Effector memory CD4-positive, alpha-beta T cell (primary cell): ENCODE measurements at regions not wholly inside any gene's neighbourhood (a gene's known extent, or its start where the extent isn't known, plus 50 kb on each side); places are given as distances from the start of the nearest gene placed in this dataset.

ENCODE experiments used
- DNase-seq, 3 donors: peaks; one replicate each; pipeline ENCODE4 v3.0.0-alpha.2; 2020
- H3K27ac ChIP-seq: 2 replicates; pipeline ENCODE4 v1.7.0; 2013; ENCODE audit warnings: mild to moderate bottlenecking, low read length, moderate library complexity; ENCODE audit not compliant: insufficient read depth, poor library complexity, severe bottlenecking
- H3K27me3 ChIP-seq: replicated peaks from 2 replicates; pipeline ENCODE4 v1.7.0; 2013; ENCODE audit warnings: mild to moderate bottlenecking, low read length; ENCODE audit not compliant: insufficient read depth, control insufficient read depth, poor library complexity, severe bottlenecking
- H3K36me3 ChIP-seq: 2 replicates; pipeline ENCODE4 v1.7.0; 2013; ENCODE audit warnings: mild to moderate bottlenecking, low read length, moderate library complexity; ENCODE audit not compliant: control insufficient read depth, insufficient read depth
- H3K4me1 ChIP-seq: 2 replicates; pipeline ENCODE4 v1.7.0; 2013; ENCODE audit warnings: low read length, mild to moderate bottlenecking; ENCODE audit not compliant: control insufficient read depth, insufficient read depth, poor library complexity, severe bottlenecking
- H3K4me3 ChIP-seq: 2 replicates; pipeline ENCODE4 v1.7.0; 2013; ENCODE audit warnings: low read length, low read depth, mild to moderate bottlenecking; ENCODE audit not compliant: insufficient read depth, poor library complexity, severe bottlenecking
- H3K9me3 ChIP-seq: 2 replicates; pipeline ENCODE4 v1.7.0; 2013; ENCODE audit warnings: mild to moderate bottlenecking, low read length, moderate library complexity; ENCODE audit not compliant: control insufficient read depth

DNA sequence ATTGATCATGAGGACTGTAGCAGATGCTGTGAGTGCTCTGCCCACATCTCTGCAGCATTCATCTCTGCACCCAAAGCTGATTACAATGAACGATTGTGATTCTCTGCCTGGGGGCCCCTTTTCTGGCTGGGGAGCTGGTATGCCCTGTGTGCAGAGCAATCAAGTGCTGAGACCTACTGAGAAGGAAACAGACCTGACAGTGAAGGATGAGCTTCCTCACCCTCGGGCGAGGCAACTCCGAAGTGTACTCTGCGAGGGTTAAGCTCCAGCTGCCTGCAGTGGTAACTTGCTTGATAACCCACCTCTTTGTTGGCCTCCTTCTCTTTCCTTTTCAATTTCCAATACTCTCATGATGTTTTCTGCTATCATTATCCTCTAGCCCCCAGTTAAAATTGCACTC, 56.0 kb upstream of the ADRA1D start:
- Histone ChIP-seq H3K27ac (no peak overlapping the region), H3K27me3 (no peaks in the 10 kb centered on the region), H3K9me3 (no peaks in the 10 kb centered on the region), H3K36me3 (no peaks in the 10 kb centered on the region), H3K4me1 (no peaks in the 10 kb centered on the region), H3K4me3 (no peak overlapping the region)
- DNase-seq: no peak

- Histone ChIP-seq H3K9me3 (no peaks in the 10 kb centered on the region), H3K27ac (no peak overlapping the region), H3K4me1 (no peaks in the 10 kb centered on the region), H3K27me3 (no peaks in the 10 kb centered on the region), H3K4me3 (no peak overlapping the region), H3K36me3 (no peaks in the 10 kb centered on the region)
- DNase-seq: no peak
These were observed 55.5 kb upstream of the ADRA1D start for GRCh38 chr20:4304601-4305000.

DNA sequence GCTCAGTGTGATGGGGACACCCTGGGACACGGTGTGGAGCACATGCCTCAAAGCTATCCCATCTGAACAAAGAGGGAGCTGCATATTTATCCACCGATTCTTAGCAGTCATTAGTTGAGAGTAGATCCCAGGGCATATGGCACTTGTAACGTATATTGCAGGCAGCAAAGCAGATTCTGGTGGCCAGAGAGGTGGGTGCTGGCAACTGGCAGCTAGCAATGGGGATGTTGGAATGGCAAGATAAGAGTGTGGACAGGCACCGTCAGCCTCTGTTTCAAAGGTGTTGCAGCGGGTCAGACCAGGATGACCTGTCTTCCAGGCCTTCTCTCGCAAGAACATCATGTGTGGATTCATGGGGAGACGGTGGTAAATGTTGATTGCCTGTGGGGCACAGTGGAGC, 54.0 kb upstream of the ADRA1D start:
- Histone ChIP-seq H3K36me3 (no peaks in the 10 kb centered on the region), H3K4me3 (no peak overlapping the region), H3K27ac (no peak overlapping the region), H3K27me3 (no peaks in the 10 kb centered on the region), H3K9me3 (no peaks in the 10 kb centered on the region), H3K4me1 (no peaks in the 10 kb centered on the region)
- DNase-seq: no peak

DNA sequence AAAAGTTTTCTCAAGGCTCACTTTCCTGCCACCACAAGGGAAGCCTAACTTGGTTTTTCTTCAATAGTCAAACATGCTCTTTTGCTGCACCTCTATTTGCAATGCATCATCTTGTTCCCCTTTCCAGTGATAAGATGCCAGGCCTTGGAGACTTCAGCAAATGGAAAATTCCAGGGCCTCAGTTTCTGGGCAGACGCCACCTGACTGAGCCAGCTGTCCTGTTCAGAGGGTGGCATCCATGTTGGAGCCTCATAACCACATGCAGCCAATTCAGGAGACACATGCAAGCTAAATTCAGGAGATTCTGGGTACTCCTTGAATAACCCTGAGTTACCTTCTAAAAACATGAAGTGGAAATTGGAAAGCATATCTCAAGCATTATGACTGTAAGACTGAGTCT, 51.8 kb upstream of the ADRA1D start:
- DNase-seq: no peak
- no peaks in the 10 kb centered on the region for H3K4me1 ChIP-seq
- no peaks in the 10 kb centered on the region for H3K27me3 ChIP-seq
- H3K9me3 ChIP-seq: no peaks in the 10 kb centered on the region
- H3K27ac ChIP-seq: no peak overlapping the region
- H3K4me3 ChIP-seq: no peak overlapping the region
- no peaks in the 10 kb centered on the region for H3K36me3 ChIP-seq

- Histone ChIP-seq H3K4me3 (no peak overlapping the region), H3K27me3 (no peaks in the 10 kb centered on the region)
These were observed 51.3 kb upstream of the ADRA1D start for GRCh38 chr20:4300401-4300800.

GRCh38 chr20:4299773-4300172, 50.7 kb upstream of the ADRA1D start:
- Histone ChIP-seq H3K27me3 (peaks cover 3% of the 10 kb centered on the region), H3K4me3 (no peak overlapping the region), H3K4me1 (no peaks in the 10 kb centered on the region), H3K36me3 (no peaks in the 10 kb centered on the region), H3K27ac (no peak overlapping the region), H3K9me3 (no peaks in the 10 kb centered on the region)
- DNase-seq: no peak

More at GRCh38 chr20:4300401-4300800, 51.3 kb upstream of the ADRA1D start:
- DNase-seq: no peak
- Histone ChIP-seq H3K9me3 (no peaks in the 10 kb centered on the region), H3K36me3 (no peaks in the 10 kb centered on the region), H3K4me1 (no peaks in the 10 kb centered on the region), H3K27ac (no peak overlapping the region)

GRCh38 chr20:4299216-4299615, 50.1 kb upstream of the ADRA1D start:
- H3K4me1 ChIP-seq: no peaks in the 10 kb centered on the region
- H3K27ac ChIP-seq: no peak overlapping the region
- H3K4me3 ChIP-seq: no peak overlapping the region
- H3K9me3 ChIP-seq: no peaks in the 10 kb centered on the region
- peaks cover 3% of the 10 kb centered on the region for H3K27me3 ChIP-seq
- DNase-seq: no peak
- H3K36me3 ChIP-seq: no peaks in the 10 kb centered on the region
